ENCODE measurements at regions not wholly inside any gene's neighbourhood (a gene's known extent, or its start where the extent isn't known, plus 50 kb on each side); places are given as distances from the start of the nearest gene placed in this dataset.

DNA sequence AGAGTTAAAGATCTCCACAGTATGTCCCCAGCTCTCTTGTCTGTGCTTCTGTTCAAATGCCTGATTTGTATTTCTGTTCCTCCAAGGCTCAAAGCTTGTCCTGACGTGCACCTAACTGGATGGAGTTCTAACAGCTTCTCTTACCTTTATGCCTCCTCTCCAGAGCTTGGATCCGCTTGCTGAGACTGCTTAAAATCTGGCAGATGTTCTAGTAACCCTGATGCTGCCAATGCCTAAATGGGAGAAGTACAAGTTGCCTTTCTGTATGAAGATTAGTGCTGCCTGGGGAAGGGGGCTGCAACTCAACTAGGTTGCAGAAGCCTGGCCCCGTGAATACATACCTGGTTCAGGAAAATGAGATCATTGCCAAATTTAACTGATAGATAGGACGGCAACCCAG lies 354.5 kb upstream of the KCNMB2 start:
- Histone ChIP-seq H3K4me1 (no peaks in the 10 kb centered on the region), H3K4me3 (ENCODE audit: low read depth, low read length) (no peak overlapping the region), H3K36me3 (ENCODE audit: control insufficient read depth, insufficient read depth, low read length) (no peaks in the 10 kb centered on the region), H3K27me3 (replicated peaks; ENCODE audit: control insufficient read depth, insufficient read depth, low read length) (no peaks in the 10 kb centered on the region), H3K9me3 (no peaks in the 10 kb centered on the region)
- no peaks in the 10 kb centered on the region for H3K4me1 Mint-ChIP-seq (ENCODE audit: low read depth, unreplicated experiment)
- peaks cover 3% of the 10 kb centered on the region for H3K27me3 Mint-ChIP-seq (ENCODE audit: insufficient read depth, unreplicated experiment)
- H3K4me3 Mint-ChIP-seq (ENCODE audit: unreplicated experiment), result no peak overlapping the region
- CTCF ChIA-PET, result no interaction called here
- intact Hi-C loops (cut with micrococcal nuclease; ENCODE audit: unreplicated experiment), result no loop called here
- BruUV-seq (replicated peaks), result no TSS peak
- TF ChIP-seq, protein P1, sequence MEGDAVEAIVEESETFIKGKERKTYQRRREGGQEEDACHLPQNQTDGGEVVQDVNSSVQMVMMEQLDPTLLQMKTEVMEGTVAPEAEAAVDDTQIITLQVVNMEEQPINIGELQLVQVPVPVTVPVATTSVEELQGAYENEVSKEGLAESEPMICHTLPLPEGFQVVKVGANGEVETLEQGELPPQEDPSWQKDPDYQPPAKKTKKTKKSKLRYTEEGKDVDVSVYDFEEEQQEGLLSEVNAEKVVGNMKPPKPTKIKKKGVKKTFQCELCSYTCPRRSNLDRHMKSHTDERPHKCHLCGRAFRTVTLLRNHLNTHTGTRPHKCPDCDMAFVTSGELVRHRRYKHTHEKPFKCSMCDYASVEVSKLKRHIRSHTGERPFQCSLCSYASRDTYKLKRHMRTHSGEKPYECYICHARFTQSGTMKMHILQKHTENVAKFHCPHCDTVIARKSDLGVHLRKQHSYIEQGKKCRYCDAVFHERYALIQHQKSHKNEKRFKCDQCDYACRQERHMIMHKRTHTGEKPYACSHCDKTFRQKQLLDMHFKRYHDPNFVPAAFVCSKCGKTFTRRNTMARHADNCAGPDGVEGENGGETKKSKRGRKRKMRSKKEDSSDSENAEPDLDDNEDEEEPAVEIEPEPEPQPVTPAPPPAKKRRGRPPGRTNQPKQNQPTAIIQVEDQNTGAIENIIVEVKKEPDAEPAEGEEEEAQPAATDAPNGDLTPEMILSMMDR (IDR thresholded peaks at IDR 0.05; ENCODE audit: insufficient read depth in 1 of 2, low read depth in 1 of 2, low read length in 1 of 2, severe bottlenecking in 1 of 2, unreplicated experiment in 1 of 2), result no peak
- no peak for DNase-seq
- H3K27ac Mint-ChIP-seq (ENCODE audit: unreplicated experiment), result no peak overlapping the region
- H3K9me3 Mint-ChIP-seq (ENCODE audit: unreplicated experiment), result no peaks in the 10 kb centered on the region
- POLR2A ChIA-PET, result no interaction called here
- no peaks in the 10 kb centered on the region for H3K36me3 Mint-ChIP-seq (ENCODE audit: insufficient read depth, unreplicated experiment)

DNA sequence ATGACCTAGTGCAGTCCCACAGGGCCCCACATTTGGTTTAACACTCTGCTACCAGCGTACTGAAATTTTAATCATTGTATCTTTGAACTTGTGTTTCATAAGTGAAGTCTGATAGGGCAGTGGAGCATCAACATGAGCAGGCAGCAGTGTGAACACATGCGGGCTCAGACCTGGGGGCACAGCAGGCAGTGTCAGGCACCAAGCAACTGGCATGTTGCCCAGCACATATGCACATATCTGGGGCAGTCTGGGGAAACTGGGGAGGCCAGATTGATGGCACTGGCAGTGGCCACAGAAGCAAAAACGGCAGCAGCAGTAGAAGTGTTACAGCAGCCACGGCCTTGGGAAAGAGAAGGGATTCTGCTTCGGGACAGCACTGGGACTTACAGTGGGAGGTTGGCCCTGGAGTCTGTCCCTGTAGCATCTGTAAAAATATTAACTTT lies 353.9 kb upstream of the KCNMB2 start:
- H3K27me3 ChIP-seq (replicated peaks; ENCODE audit: control insufficient read depth, insufficient read depth, low read length), result no peaks in the 10 kb centered on the region
- H3K4me3 ChIP-seq (ENCODE audit: low read depth, low read length), result no peak overlapping the region
- no peaks in the 10 kb centered on the region for H3K36me3 ChIP-seq (ENCODE audit: control insufficient read depth, insufficient read depth, low read length)
- TF ChIP-seq, protein P1 (IDR thresholded peaks at IDR 0.05; ENCODE audit: insufficient read depth in 1 of 2, low read depth in 1 of 2, low read length in 1 of 2, severe bottlenecking in 1 of 2, unreplicated experiment in 1 of 2), result no peak
- ChIA-PET POLR2A (no interaction called here), CTCF (no interaction called here)
- H3K4me1 Mint-ChIP-seq (ENCODE audit: low read depth, unreplicated experiment), result no peaks in the 10 kb centered on the region
- no peak overlapping the region for H3K27ac Mint-ChIP-seq (ENCODE audit: unreplicated experiment)
- H3K36me3 Mint-ChIP-seq (ENCODE audit: insufficient read depth, unreplicated experiment), result no peaks in the 10 kb centered on the region
- intact Hi-C loops (cut with micrococcal nuclease; ENCODE audit: unreplicated experiment), result no loop called here
- no TSS peak for BruUV-seq (replicated peaks)
- peaks cover 3% of the 10 kb centered on the region for H3K27me3 Mint-ChIP-seq (ENCODE audit: insufficient read depth, unreplicated experiment)
- H3K9me3 Mint-ChIP-seq (ENCODE audit: unreplicated experiment), result no peaks in the 10 kb centered on the region
- no peaks in the 10 kb centered on the region for H3K9me3 ChIP-seq
- no peak overlapping the region for H3K4me3 Mint-ChIP-seq (ENCODE audit: unreplicated experiment)
- DNase-seq, result no peak
- no peaks in the 10 kb centered on the region for H3K4me1 ChIP-seq

DNA sequence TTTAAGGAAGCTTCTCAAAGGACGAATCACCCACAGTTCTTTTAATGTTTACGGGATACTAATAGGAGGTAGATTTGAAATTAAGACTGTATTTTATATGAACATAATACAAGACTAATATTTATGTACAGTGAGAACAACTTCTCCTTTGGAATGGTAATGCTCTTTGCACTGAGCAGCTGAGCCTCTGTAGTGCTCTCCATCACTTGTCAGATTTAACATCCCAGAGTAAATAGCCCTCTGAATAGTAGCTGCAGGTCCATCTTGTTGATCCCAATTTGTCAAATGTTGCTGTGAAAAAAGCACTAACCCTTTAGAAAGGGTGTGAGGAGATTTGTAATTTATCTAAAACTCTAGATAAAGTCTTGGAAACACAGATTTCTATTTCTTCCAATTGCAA lies 351.4 kb upstream of the KCNMB2 start:
- Mint-ChIP-seq H3K4me1 (ENCODE audit: low read depth, unreplicated experiment) (no peaks in the 10 kb centered on the region), H3K36me3 (ENCODE audit: insufficient read depth, unreplicated experiment) (no peaks in the 10 kb centered on the region), H3K27ac (ENCODE audit: unreplicated experiment) (no peak overlapping the region), H3K27me3 (ENCODE audit: insufficient read depth, unreplicated experiment) (no peaks in the 10 kb centered on the region), H3K9me3 (ENCODE audit: unreplicated experiment) (no peaks in the 10 kb centered on the region), H3K4me3 (ENCODE audit: unreplicated experiment) (no peak overlapping the region)
- Histone ChIP-seq H3K9me3 (no peaks in the 10 kb centered on the region), H3K4me1 (no peaks in the 10 kb centered on the region), H3K36me3 (ENCODE audit: control insufficient read depth, insufficient read depth, low read length) (no peaks in the 10 kb centered on the region), H3K27me3 (replicated peaks; ENCODE audit: control insufficient read depth, insufficient read depth, low read length) (no peaks in the 10 kb centered on the region), H3K4me3 (ENCODE audit: low read depth, low read length) (no peak overlapping the region)
- DNase-seq, result no peak
- ChIA-PET POLR2A (no interaction called here), CTCF (no interaction called here)
- no TSS peak for BruUV-seq (replicated peaks)
- intact Hi-C loops (cut with micrococcal nuclease; ENCODE audit: unreplicated experiment), result no loop called here
- TF ChIP-seq, protein P1 (IDR thresholded peaks at IDR 0.05; ENCODE audit: insufficient read depth in 1 of 2, low read depth in 1 of 2, low read length in 1 of 2, severe bottlenecking in 1 of 2, unreplicated experiment in 1 of 2), result no peak

Data from Caco-2 (cell line).